HEK293T (cell line): ENCODE measurements at regions not wholly inside any gene's neighbourhood (a gene's known extent, or its start where the extent isn't known, plus 50 kb on each side); places are given as distances from the start of the nearest gene placed in this dataset.

ENCODE experiments used
- CTCF ChIA-PET: fragments of 350-600 bp; formaldehyde crosslinking; extraction: SDS; loops from one replicate; lab custom pipeline; 2021; ENCODE audit warnings: antibody characterized with exemption, inconsistent platforms; lab: Yijun Ruan, JAX
- POLR2A ChIA-PET: fragments of 350-600 bp; formaldehyde crosslinking; extraction: SDS; loops from one replicate; lab custom pipeline; 2020; ENCODE audit warnings: antibody characterized with exemption, inconsistent platforms; lab: Yijun Ruan, JAX
- DNase-seq: peaks from one replicate; pipeline ENCODE4 v3.0.0; 2012; ENCODE audit warnings: mixed read lengths; ENCODE audit errors: extremely low spot score
- ARNT ChIP-seq: fragments of 450-650 bp; IDR thresholded peaks from 2 replicates; pipeline ENCODE4 v1.6.1; 2017; ENCODE audit warnings: mild to moderate bottlenecking
- BHLHE40 ChIP-seq: fragments of 450-650 bp; IDR thresholded peaks from 2 replicates; pipeline ENCODE4 v1.6.1; 2016; ENCODE audit warnings: mild to moderate bottlenecking, moderate library complexity, borderline replicate concordance
- CTBP1 ChIP-seq: fragments of 450-650 bp; IDR thresholded peaks from 2 replicates; pipeline ENCODE4 v1.6.1; 2016; ENCODE audit warnings: borderline replicate concordance
- ELF4 ChIP-seq: fragments of 450-650 bp; IDR thresholded peaks from 2 replicates; pipeline ENCODE4 v1.6.1; 2017; ENCODE audit warnings: antibody characterized with exemption
- FOXA1 ChIP-seq: fragments of 450-650 bp; IDR thresholded peaks from 2 replicates; pipeline ENCODE4 v1.6.1; 2016; ENCODE audit warnings: mild to moderate bottlenecking
- FOXK2 ChIP-seq: fragments of 450-650 bp; IDR thresholded peaks from 2 replicates; pipeline ENCODE4 v1.6.1; 2016; ENCODE audit warnings: mild to moderate bottlenecking
- FOXM1 ChIP-seq: fragments of 450-650 bp; IDR thresholded peaks from 2 replicates; pipeline ENCODE4 v1.6.1; 2017; ENCODE audit warnings: mild to moderate bottlenecking, borderline replicate concordance
- HDGF ChIP-seq: fragments of 450-650 bp; IDR thresholded peaks from 2 replicates; pipeline ENCODE4 v1.6.1; 2017; ENCODE audit warnings: antibody characterized with exemption, borderline replicate concordance
- L3MBTL2 ChIP-seq: fragments of 450-650 bp; conservative IDR thresholded peaks from 2 replicates; pipeline ENCODE4 v1.6.1; 2016; ENCODE audit warnings: mild to moderate bottlenecking
- LEF1 ChIP-seq: fragments of 450-650 bp; IDR thresholded peaks from 2 replicates; pipeline ENCODE4 v1.6.1; 2017; ENCODE audit warnings: mild to moderate bottlenecking, borderline replicate concordance
- NFRKB ChIP-seq: fragments of 450-650 bp; IDR thresholded peaks from 2 replicates; pipeline ENCODE4 v1.6.1; 2016; ENCODE audit warnings: mild to moderate bottlenecking, moderate library complexity
- PKNOX1 ChIP-seq: fragments of 450-650 bp; IDR thresholded peaks from 2 replicates; pipeline ENCODE4 v1.6.1; 2016
- SP1 ChIP-seq: fragments of 450-650 bp; IDR thresholded peaks from 2 replicates; pipeline ENCODE4 v1.6.1; 2017
- SUZ12 ChIP-seq: fragments of 450-650 bp; IDR thresholded peaks from 2 replicates; pipeline ENCODE4 v1.6.1; 2016; ENCODE audit warnings: mild to moderate bottlenecking
- TARDBP ChIP-seq: fragments of 450-650 bp; IDR thresholded peaks from 2 replicates; pipeline ENCODE4 v1.6.1; 2016
- ZNF384 ChIP-seq: fragments of 450-650 bp; IDR thresholded peaks from 2 replicates; pipeline ENCODE4 v1.6.1; 2016

- TF ChIP-seq NFRKB (no peak), ELF4 (no peak), FOXM1 (no peak), ZNF384 (no peak), SUZ12 (no peak), TARDBP (no peak), BHLHE40 (no peak), LEF1 (no peak), FOXA1 (no peak), FOXK2 (no peak), PKNOX1 (no peak), ARNT (no peak), SP1 (no peak), L3MBTL2 (no peak), CTBP1 (no peak), HDGF (no peak)
- DNase-seq, result no peak
- CTCF ChIA-PET, result no interaction called here
- POLR2A ChIA-PET, result interaction anchor here (0.6 kb wide), 1 partner anchor 268 kb away, joined by 3 read pairs; no protein-coding TSS in a partner anchor
These were observed 50.9 kb downstream of the DISP1 start for GRCh38 chr1:222865718-222866117.

GRCh38 chr1:222867316-222867715 lies 52.5 kb downstream of the DISP1 start:
- ChIA-PET CTCF (no interaction called here), POLR2A (no interaction called here)
- DNase-seq, result no peak
- TF ChIP-seq HDGF (no peak), ARNT (no peak), L3MBTL2 (no peak), ELF4 (no peak), FOXK2 (no peak), CTBP1 (no peak), LEF1 (no peak)

- POLR2A ChIA-PET, result no interaction called here
- no peak for DNase-seq
- TF ChIP-seq L3MBTL2 (no peak), BHLHE40 (no peak), ELF4 (no peak), LEF1 (no peak), HDGF (no peak), SUZ12 (no peak), ZNF384 (no peak), FOXA1 (no peak), FOXK2 (no peak), SP1 (no peak), CTBP1 (no peak), NFRKB (no peak), ARNT (no peak)
- CTCF ChIA-PET, result no interaction called here
These were observed 61.3 kb downstream of the DISP1 start for GRCh38 chr1:222876182-222876581.

GRCh38 chr1:222877854-222878253 lies 63.0 kb downstream of the DISP1 start:
- CTCF ChIA-PET, result no interaction called here
- DNase-seq, result no peak
- no peak for TF ChIP-seq ZNF384
- TF ChIP-seq L3MBTL2, result no peak
- TF ChIP-seq FOXA1, result no peak
- TF ChIP-seq NFRKB, result no peak
- TF ChIP-seq TARDBP, result no peak
- TF ChIP-seq BHLHE40, result no peak
- no peak for TF ChIP-seq LEF1
- TF ChIP-seq ARNT, result no peak
- TF ChIP-seq FOXK2, result no peak
- no peak for TF ChIP-seq FOXM1
- no peak for TF ChIP-seq SP1
- no peak for TF ChIP-seq PKNOX1
- no peak for TF ChIP-seq SUZ12
- TF ChIP-seq CTBP1, result no peak
- no peak for TF ChIP-seq ELF4
- no peak for TF ChIP-seq HDGF
- POLR2A ChIA-PET, result no interaction called here

GRCh38 chr1:222880587-222880986 lies 65.7 kb downstream of the DISP1 start:
- CTCF ChIA-PET, result no interaction called here
- POLR2A ChIA-PET, result no interaction called here
- no peak for TF ChIP-seq FOXA1
- TF ChIP-seq SUZ12, result no peak
- no peak for TF ChIP-seq CTBP1
- TF ChIP-seq ZNF384, result no peak
- TF ChIP-seq FOXK2, result no peak
- no peak for TF ChIP-seq ELF4
- TF ChIP-seq SP1, result no peak
- TF ChIP-seq NFRKB, result no peak
- TF ChIP-seq LEF1, result no peak
- no peak for TF ChIP-seq L3MBTL2
- no peak for TF ChIP-seq ARNT
- TF ChIP-seq BHLHE40, result no peak
- DNase-seq, result no peak

GRCh38 chr1:222886194-222886854 lies 71.5 kb downstream of the DISP1 start:
- no peak for TF ChIP-seq SP1
- TF ChIP-seq FOXM1, result no peak
- TF ChIP-seq FOXA1, result no peak
- TF ChIP-seq ZNF384, result no peak
- no peak for TF ChIP-seq TARDBP
- no peak for TF ChIP-seq PKNOX1
- TF ChIP-seq HDGF, result no peak
- no peak for TF ChIP-seq FOXK2
- TF ChIP-seq CTBP1, result no peak
- TF ChIP-seq NFRKB, result no peak
- TF ChIP-seq ELF4, result no peak
- no peak for TF ChIP-seq ARNT
- POLR2A ChIA-PET, result no interaction called here
- CTCF ChIA-PET, result no interaction called here
- no peak for DNase-seq
